GM18502 (cell line): ENCODE measurements at regions not wholly inside any gene's neighbourhood (a gene's known extent, or its start where the extent isn't known, plus 50 kb on each side); places are given as distances from the start of the nearest gene placed in this dataset.

Experiments
- ATAC-seq: cut with Tn5 transposase; IDR thresholded peaks from one replicate; pipeline ENCODE4 v1.9.1; 2021; ENCODE audit warnings: mild to moderate bottlenecking; ENCODE audit not compliant: unreplicated experiment, poor library complexity

DNA sequence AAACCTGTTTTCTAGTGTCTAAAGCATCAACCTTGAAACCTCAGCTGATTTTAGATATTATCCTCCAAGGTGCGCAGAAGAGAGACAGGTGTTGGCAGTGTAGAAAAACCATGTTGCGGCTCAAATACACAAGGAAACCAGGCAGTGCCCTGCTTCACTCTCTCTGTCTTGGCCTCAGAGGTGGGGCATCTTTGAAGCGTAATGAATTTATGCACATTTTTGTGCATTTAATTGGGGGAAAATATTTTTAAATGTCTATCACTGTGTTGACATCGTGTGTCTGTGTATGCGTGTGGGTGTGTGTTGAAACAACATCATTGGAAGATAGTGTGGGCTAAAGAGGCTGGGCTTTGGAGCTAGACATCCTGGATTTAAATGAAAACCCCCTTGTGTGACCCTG, 334.0 kb upstream of the CHD6 start:
- no peak for ATAC-seq

DNA sequence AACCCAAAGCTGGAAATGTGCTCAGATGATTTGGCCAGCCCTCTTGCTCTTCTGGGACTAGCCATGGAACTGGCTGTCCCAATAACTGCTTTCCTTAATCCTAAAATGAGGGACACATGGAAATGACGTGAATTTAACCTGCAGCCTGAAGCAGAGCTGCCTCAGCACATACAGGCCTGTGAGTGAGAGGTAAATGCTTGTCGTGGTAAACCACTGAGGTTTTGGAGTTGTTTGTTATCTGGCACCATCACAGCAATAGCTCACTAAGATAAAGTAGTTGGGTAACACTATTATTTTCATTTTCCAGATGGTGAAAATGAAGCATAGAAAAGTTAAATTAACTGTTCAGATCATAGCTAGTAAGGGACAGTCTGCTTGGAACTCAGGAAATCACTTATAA, 333.4 kb upstream of the CHD6 start:
- ATAC-seq, result no peak

DNA sequence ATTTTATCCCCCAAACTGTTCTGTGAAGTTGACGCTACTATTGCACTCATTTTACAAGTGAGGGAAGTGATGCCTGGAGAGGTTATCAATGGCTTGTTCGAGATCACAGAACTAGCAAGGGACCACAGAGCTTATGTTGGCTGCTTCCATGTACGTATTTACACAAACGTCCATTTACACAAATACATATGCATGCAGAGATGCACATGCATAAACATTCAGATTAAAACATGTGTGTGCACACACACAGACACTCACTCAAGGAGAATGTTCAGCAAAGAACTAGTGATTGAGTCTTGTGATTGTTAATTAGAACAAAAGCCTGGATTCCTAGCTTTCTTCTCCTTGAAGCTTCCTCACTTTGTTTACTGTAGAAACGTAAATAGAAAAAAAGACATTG, 321.5 kb upstream of the CHD6 start:
- ATAC-seq, result no peak

DNA sequence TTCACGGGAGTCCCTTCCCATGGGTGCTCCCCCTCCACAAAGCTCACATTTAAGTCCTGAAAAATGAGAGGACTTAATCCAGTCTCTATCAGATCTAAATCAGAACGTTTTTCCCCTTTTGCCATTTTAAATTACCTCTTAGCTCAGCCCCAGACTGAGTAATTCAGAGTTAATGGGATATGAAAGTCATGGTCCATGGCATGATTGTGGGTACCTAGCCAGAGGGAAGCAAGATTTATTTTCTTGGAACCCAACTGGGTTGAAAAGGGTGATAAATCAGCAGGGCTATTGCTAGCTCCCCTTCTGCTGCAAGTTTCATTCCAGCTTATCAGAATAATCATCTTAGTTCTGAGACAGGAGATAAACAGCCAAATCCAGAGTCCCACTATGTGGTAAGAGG, 320.2 kb upstream of the CHD6 start:
- no peak for ATAC-seq

DNA sequence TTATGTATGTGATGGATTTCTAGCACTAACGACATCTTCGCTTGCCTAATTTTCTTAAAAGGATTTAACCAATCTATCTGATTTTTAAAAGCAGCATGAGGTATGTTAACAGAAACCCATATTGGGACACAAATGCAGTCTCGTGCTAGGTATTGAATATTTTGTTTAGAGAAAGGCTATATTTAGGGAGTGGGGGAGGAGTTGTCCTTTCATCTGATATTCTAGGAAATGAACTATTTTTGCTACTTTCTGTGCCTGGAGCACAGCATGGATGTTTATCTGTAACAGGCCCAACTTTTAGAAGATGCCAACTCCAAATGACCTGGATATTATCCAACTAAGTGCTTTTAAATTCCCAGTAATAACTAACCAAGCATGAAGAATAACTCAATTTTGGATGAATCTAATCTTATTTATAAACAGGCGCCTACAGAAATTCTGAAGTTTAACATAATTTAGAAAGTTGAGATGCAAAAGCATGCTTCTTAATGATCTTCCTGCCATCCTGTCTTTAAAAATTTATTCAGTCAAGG, 317.1 kb upstream of the CHD6 start:
- no peak for ATAC-seq

DNA sequence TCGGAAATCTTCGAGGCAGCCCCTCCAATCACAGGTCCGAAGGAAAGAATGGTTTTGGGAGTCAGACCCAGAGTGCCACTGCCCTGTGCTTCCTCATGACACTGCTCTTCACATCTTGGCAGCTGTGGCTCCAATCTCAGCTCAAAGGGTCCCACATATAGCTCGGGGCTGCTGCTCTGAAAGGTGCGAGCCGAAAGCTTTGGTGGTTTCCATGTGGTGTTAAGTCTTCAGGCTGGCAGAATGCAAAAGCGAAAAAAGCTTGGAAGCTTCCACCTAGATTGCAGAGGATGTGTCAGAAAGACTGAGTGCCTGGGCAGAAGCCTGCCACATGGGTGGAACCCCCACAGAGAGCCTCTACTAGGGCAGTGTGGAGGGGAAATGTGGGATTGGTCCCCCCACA, 314.3 kb upstream of the CHD6 start:
- no peak for ATAC-seq

DNA sequence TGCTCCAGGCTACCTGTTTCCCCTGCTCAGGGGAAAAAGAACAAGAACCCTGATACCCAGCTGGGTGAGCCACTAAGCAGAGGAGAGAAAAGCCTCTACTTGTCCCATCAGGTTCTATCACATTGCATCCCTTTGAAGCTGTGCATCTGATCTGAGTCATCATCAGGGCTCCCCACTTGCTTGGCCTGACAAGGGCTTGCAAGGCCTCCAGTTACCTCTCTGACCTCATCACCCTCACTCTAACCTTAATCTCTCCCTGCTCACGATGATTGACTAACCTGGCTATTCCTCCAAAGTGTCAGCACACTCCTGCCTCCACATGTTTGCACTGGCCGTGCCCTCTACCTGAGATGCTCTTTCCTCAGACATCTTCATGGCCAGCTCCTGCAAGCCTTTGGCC, 309.5 kb upstream of the CHD6 start:
- ATAC-seq, result no peak

DNA sequence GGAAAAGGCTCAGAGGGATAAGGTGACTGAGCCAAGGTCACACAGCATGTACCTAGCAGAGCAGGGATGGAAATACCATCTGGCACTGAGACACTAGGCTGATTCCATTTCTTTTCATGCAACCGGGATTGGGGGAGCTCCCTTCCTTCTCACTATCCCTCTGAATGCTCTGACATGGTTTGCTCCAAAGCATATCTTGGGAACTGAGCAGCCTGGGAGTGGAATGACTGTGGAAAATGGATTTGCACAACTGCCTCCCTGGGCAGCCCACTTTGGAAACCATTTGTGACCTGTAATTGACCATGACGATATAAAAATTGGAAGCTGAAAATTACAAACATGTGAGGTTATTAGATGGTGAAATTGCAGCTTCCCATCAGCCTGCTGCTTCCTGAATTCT, 309.0 kb upstream of the CHD6 start:
- ATAC-seq, result no peak

DNA sequence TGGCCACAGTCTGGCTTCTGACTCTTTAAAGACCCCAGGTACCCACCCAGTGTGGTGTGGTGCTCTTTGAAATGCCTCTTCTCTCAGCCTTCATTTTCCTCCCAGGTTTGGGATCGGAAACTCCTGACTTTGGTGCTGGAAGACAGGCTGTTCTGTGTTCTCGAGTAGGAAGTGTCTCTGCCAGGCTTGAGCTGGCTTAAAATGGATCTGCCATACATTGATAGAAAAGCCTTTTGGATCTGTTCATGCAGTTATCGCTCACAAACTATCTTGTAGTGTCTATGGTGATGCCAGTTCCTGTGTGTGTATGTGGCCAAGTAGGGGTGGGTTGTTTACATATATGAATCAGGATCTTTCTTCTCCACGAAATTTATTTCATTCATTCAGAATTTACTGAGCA, 307.3 kb upstream of the CHD6 start:
- ATAC-seq, result no peak

DNA sequence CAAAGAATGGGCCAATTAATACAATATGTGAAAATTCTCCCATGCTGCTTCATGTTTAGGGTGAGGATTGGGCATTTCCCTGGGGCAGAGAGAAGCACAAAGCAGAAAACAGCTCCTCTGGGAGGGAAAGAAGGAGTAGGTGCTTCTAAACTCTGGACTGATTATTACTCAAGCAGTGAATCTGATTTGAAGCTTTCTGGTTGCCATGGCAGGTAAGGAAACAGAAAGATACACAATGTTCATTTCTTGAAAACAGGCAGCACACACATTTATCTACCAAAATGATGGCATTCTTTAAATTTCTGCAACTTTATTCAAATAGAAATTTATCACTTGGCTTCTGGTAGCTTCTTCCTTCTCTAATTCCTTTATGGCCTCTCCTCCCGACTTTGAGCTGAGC, 305.4 kb upstream of the CHD6 start:
- no peak for ATAC-seq

DNA sequence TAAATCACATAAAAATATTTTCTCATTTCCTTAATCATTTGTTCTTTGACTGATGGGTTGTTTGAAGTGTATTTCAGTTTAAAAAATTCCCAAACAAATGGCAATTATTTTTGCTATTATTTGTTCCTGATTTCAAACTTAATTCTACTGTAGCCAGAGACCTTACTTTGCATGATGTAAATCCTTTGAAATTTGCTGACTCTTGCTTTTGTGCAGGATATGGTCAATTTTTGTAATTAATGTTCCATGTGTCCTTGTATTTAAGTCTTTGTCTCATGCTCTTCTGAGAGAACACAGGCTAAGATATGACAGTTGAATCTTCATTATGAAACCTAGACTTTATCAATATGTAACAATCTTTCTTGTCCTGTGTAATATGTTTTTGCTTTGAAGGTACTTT, 295.0 kb upstream of the CHD6 start:
- ATAC-seq, result no peak

DNA sequence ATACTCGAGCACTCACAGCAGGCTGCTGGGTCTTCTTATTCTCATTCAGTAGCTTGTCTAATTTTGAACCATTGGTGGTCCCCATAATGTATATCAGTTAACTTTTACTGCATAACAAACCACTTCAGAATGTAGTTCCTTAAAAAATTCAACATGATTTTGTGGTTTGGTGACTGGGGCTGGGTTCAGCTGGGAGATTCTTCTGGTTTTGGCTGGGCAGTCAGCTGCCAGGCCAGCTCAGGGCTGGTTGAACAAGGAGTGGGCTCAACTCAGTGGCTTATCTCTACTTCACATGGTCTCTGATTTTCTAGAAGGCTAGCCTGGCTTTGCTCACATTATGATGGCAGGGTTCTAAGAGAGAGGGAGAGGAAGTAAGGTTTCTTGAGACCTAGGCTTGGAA, 292.4 kb upstream of the CHD6 start:
- ATAC-seq, result no peak

DNA sequence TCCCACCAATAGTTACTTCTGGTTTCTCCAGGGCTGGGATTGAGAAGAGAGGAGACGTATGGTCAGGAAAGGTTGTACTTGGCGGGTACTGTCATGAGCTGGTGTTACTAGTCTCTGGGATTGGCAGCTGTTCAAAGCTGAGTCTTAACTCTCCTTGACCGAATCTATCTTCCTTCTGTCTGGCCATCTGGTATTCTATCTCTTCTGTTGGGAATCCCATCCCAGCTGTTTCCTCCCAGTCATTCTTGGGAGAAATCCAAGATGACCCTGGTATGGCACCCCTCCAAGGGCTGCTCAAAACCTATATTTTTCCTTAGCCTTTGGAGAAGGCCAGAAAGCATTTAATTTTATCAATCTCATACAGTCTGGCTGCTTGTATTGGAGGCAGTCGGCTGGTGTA, 287.0 kb upstream of the CHD6 start:
- ATAC-seq, result no peak

DNA sequence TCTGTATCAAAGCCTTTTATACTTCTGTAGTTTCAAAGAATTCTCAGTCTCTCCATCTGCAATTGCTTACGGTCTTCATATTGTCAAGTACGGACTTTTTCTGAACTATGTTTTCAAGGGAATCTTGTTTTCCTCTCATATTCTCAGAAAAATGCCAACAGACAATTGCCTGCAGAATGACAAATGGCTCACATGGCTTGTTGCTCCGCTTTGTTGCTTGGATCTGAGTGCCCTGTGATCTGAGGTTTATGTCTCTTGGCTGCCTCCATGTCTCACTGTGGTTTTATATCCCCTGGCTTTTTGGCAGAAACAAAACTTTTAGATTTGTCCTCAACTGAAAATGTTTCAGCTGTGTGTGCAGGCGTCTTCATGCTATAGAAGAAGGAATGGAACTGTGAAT, 285.4 kb upstream of the CHD6 start:
- no peak for ATAC-seq

DNA sequence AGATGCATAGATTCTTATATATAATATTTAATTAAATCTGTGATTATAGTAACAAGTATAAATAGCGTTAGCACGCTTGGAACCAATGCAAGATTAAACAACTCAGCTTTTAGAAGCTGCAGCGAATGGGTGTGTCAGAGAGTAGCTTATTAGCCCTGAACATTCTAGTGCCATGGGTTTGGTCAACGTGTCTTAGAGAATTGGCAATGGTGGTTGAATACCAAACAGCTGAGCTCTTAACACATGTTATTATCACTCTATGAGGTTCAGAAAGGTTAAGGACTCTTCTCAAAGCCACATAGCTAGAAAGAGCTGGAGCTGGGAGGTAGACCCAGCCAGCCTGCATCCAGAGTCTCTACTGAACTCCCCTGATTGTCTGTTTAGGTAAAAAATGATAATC, 284.2 kb upstream of the CHD6 start:
- no peak for ATAC-seq

DNA sequence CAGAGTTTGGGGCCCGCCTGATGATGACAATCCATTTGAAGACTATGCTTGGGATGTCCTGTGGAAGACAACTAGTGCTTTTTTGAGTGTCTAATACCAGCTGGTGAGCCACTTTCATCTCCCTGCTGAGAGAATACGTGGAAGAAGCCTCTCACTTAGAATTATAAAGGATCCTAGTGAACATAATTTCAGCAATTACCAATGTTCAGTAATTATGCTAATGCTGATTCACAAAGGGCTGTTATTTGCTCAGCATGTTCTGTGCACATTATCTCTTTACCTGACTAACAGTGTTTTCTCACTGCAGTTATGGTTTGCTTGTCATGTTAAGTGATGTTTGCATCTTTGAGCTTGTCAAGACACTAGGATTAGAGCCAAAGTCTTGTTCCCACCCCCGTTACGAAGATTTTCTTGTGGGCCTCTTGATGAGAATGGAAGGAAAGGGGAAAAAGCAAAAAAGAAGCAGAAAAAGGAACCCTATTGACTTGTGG, 282.1 kb upstream of the CHD6 start:
- ATAC-seq, result no peak

DNA sequence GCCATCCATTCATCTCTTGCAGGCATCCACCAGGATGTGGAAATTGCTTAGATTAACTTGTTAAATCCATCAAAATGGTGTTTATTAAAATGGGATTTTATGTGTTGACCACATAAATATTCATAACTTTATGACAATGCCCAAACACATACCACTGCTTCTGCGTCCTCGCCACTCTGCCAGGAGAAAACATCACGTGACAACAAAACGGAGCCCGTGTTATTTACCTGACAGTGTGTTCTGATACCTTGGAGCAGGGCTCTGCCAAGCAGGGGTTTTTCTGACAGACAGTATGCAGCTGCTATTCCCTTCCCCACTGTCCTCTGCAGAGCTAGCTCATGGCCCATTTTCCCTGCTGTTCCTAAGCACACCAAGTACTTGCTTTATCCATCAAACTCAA, 279.5 kb upstream of the CHD6 start:
- no peak for ATAC-seq

DNA sequence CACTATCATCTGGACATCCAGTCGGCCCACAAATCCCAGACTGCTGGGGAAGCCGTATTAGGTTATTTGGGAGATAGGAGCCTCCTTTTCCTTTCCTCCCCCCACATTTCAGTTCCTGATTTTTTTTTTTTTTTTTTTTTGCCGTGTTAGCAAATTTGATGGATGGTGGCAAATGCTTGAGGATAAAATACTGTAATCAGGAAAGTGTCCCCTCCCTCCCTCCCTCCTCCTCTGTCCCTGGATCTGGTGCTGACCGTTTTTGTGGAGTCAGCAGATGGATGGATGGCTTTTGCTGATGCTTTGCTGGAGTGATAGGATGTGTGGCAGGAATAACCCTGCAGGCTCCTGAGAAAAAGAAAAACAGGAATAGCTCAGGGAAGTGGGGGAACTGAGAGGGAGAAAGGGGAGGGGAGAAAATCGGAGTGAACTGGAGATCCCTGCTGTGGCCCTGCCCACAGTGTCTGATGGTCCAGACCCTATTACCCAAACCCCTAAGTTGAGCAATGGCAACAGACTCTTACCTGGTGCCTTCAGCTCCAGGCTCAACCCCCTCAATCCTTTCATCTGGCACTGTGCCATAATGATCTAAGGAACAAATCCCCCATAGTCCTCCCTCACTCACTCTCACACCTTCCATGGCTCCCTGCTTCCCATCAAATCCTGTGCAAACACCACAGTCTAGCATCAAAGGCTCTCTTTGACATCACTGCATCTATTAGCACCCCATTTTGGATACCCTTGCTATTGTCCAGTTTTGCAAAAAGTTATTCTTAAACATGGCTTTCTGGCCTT, 277.3 kb upstream of the CHD6 start:
- no peak for ATAC-seq

DNA sequence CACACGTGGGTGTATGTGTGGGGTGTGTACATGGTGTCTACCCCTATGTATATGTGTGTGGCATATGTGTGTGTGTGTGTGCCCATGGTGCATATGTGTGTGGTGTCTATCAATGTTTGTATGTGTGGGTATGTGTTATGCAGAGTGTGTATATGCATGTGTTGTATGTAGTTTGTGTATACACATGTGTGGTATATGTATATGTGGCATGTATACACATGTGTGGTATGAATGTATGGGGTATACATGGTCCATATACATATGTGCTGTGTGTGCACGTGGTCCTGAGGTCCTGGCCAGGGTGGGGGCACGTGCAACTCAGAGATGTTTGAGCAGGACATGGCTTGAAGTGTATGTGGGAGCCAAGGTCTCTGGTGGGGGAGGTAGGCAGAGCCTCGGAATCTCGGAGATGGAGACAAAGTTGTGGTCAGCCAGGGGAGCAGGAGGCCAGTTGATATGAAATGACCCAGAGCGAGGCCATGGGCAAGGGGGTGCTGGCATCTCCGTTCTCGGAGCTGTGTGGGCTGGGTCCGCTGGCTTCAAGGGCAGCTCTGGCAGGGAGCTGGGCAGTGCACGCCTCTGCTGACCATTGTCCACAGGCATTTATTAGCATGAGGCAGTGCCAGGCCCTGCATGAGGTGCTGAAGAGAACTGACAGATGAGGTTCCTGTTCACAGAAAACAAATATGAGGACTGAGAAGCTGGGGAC, 276.2 kb upstream of the CHD6 start:
- ATAC-seq, result no peak

DNA sequence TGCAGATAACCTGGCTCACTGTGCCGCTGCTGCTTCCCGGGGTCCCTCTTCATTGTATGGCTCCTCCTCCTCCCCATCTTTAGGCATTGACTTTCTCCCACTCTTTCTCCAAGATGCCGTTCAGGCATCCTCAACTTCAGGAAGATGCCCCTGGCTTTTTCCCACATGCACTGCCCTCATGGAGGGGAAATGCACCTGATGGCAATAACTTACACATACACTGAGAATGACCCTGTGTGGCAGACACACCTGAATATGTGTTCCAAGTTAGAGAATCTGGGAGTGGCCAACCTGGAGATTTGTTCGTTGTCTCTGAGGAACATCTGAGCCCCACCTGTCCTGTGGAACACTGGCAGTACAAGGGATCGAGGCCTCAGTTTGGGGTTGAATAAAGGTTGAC, 273.9 kb upstream of the CHD6 start:
- ATAC-seq, result no peak

DNA sequence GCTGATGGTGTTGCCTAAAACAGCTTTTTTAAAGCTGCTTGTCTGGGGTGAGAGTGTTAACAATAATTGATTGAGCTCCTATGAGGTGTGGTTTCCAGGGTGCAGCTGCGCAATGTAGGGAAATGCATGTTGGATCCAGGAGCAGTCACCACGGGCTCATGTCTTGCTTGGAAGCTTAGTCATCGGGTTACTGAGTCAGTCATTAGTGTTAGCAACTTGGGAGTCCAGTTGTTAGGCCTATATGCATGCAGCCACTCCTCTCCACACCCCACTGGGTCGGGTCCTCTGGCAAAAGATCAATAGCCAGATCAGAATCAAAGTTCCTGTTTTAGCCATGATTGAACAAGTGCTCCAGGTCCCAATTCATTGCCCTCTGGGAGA, 271.7 kb upstream of the CHD6 start:
- no peak for ATAC-seq
